ENCODE measurements at regions not wholly inside any gene's neighbourhood (a gene's known extent, or its start where the extent isn't known, plus 50 kb on each side); places are given as distances from the start of the nearest gene placed in this dataset.
"Not testable (repeated sequence)": the region's sequence is repeated elsewhere in the genome, so short reads cannot be mapped to it uniquely, and the experiment has no call there.

DNA sequence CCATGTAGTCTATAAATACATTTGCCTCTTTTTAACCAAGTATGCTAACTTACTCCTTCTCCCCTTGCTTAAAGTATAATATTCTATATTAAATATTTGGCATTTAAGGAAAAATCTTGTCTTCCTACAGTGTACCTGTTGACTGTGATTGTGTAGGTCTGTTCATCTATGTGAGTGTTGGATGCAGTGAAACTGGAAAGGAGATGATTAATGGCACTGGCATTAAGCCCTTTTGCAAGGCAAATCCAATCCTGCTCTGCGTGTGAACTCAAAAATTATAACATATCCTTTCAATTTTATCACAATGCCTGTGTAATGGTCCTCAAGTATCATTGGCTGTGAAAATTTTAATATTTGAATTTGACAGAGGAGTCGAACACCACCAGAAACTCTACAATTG, 565.0 kb downstream of the KCNT2 start:
- Histone ChIP-seq H3K9ac (ENCODE audit: low read length) (no peak overlapping the region), H3K9me3 (ENCODE audit: low read length) (no peaks in the 10 kb centered on the region), H3K27ac (ENCODE audit: low read depth, low read length) (no peak overlapping the region), H3K4me3 (ENCODE audit: low read depth in 1 of 2, low read length in 2 of 2) (no peak overlapping the region), H3K27me3 (ENCODE audit: control insufficient read depth in 1 of 2, insufficient read depth in 2 of 2, low read length in 2 of 2) (no peaks in the 10 kb centered on the region), H3K36me3 (ENCODE audit: insufficient read depth, low read length) (no peaks in the 10 kb centered on the region), H3K4me1 (ENCODE audit: insufficient read depth, low read length) (no peaks in the 10 kb centered on the region)

GRCh38 chr1:196034080-196034706, 574.0 kb downstream of the KCNT2 start:
- H3K27me3 ChIP-seq (ENCODE audit: control insufficient read depth in 1 of 2, insufficient read depth in 2 of 2, low read length in 2 of 2): no peaks in the 10 kb centered on the region
- no peaks in the 10 kb centered on the region for H3K9me3 ChIP-seq (ENCODE audit: low read length)
- no peaks in the 10 kb centered on the region for H3K4me1 ChIP-seq (ENCODE audit: insufficient read depth, low read length)
- no peak overlapping the region for H3K27ac ChIP-seq (ENCODE audit: low read depth, low read length)
- H3K4me3 ChIP-seq (ENCODE audit: low read depth in 1 of 2, low read length in 2 of 2): no peak overlapping the region
- H3K9ac ChIP-seq (ENCODE audit: low read length): no peak overlapping the region
- H3K36me3 ChIP-seq (ENCODE audit: insufficient read depth, low read length): no peaks in the 10 kb centered on the region

- H3K36me3 ChIP-seq (ENCODE audit: insufficient read depth, low read length); H3K27ac ChIP-seq (ENCODE audit: low read depth, low read length); H3K9ac ChIP-seq (ENCODE audit: low read length); H3K4me3 ChIP-seq (ENCODE audit: low read depth in 1 of 2, low read length in 2 of 2); H3K9me3 ChIP-seq (ENCODE audit: low read length); H3K27me3 ChIP-seq (ENCODE audit: control insufficient read depth in 1 of 2, insufficient read depth in 2 of 2, low read length in 2 of 2); H3K4me1 ChIP-seq (ENCODE audit: insufficient read depth, low read length): not testable (repeated sequence)
Observed at GRCh38 chr1:196031387-196031786, 576.9 kb downstream of the KCNT2 start.

- no peak overlapping the region for H3K27ac ChIP-seq (ENCODE audit: low read depth, low read length)
- no peaks in the 10 kb centered on the region for H3K9me3 ChIP-seq (ENCODE audit: low read length)
- H3K9ac ChIP-seq (ENCODE audit: low read length): no peak overlapping the region
- H3K4me1 ChIP-seq (ENCODE audit: insufficient read depth, low read length): no peaks in the 10 kb centered on the region
- H3K36me3 ChIP-seq (ENCODE audit: insufficient read depth, low read length): no peaks in the 10 kb centered on the region
- no peaks in the 10 kb centered on the region for H3K27me3 ChIP-seq (ENCODE audit: control insufficient read depth in 1 of 2, insufficient read depth in 2 of 2, low read length in 2 of 2)
- H3K4me3 ChIP-seq (ENCODE audit: low read depth in 1 of 2, low read length in 2 of 2): no peak overlapping the region
Observed at GRCh38 chr1:196030455-196030854, 577.8 kb downstream of the KCNT2 start.

GRCh38 chr1:196029410-196029809, 578.8 kb downstream of the KCNT2 start:
- no peak overlapping the region for H3K4me3 ChIP-seq (ENCODE audit: low read depth in 1 of 2, low read length in 2 of 2)

GRCh38 chr1:196027127-196027526, 581.1 kb downstream of the KCNT2 start:
- Histone ChIP-seq H3K27ac (ENCODE audit: low read depth, low read length) (no peak overlapping the region), H3K4me3 (ENCODE audit: low read depth in 1 of 2, low read length in 2 of 2) (no peak overlapping the region), H3K4me1 (ENCODE audit: insufficient read depth, low read length) (no peaks in the 10 kb centered on the region), H3K9me3 (ENCODE audit: low read length) (no peaks in the 10 kb centered on the region), H3K27me3 (ENCODE audit: control insufficient read depth in 1 of 2, insufficient read depth in 2 of 2, low read length in 2 of 2) (no peaks in the 10 kb centered on the region), H3K9ac (ENCODE audit: low read length) (no peak overlapping the region), H3K36me3 (ENCODE audit: insufficient read depth, low read length) (no peaks in the 10 kb centered on the region)

More at GRCh38 chr1:196029410-196029809, 578.8 kb downstream of the KCNT2 start:
- Histone ChIP-seq H3K9ac (ENCODE audit: low read length) (no peak overlapping the region), H3K27me3 (ENCODE audit: control insufficient read depth in 1 of 2, insufficient read depth in 2 of 2, low read length in 2 of 2) (no peaks in the 10 kb centered on the region), H3K4me1 (ENCODE audit: insufficient read depth, low read length) (no peaks in the 10 kb centered on the region), H3K36me3 (ENCODE audit: insufficient read depth, low read length) (no peaks in the 10 kb centered on the region), H3K9me3 (ENCODE audit: low read length) (no peaks in the 10 kb centered on the region), H3K27ac (ENCODE audit: low read depth, low read length) (no peak overlapping the region)

DNA sequence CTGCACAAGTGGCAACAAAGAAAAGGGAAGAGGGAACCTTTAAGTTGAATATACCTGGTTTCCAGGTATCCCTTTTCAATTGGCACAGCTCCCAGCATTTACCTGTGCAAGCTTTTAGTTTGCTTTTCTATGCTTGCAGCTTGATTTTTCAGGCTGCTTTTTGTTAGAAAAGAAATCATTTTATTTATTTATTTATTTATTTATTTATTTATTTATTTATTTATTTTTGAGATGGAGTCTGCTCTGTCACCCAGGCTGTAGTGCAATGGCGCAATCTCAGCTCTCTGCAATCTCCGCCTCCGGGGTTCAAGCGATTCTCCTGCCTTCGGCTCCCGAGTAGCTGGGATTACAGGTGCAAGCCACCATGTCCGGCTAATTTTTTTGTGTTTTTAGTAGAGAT, 587.1 kb downstream of the KCNT2 start:
- not testable (repeated sequence) for H3K4me1 ChIP-seq (ENCODE audit: insufficient read depth, low read length); H3K4me3 ChIP-seq (ENCODE audit: low read depth in 1 of 2, low read length in 2 of 2); H3K27me3 ChIP-seq (ENCODE audit: control insufficient read depth in 1 of 2, insufficient read depth in 2 of 2, low read length in 2 of 2); H3K36me3 ChIP-seq (ENCODE audit: insufficient read depth, low read length); H3K27ac ChIP-seq (ENCODE audit: low read depth, low read length); H3K9me3 ChIP-seq (ENCODE audit: low read length); H3K9ac ChIP-seq (ENCODE audit: low read length)

DNA sequence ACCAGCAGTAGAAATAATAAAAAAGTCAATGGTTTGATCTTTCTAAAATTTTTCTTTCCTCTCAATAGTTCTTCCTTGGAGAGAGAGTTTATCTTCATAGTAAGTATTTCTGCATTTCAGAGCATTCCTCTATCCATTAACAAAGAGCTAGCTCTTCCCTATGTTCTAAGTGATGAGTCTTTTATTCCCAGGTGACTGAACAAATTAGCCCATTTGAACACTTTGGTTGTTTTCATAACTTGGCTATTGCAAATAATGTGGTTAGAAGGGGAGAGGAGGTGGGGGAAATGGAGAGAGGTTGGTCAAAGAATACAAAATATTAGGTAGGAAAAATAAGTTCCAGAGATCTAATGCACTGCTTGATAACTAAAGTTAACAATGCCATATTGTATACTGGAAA, 598.9 kb downstream of the KCNT2 start:
- no peak overlapping the region for H3K9ac ChIP-seq (ENCODE audit: low read length)
- no peaks in the 10 kb centered on the region for H3K9me3 ChIP-seq (ENCODE audit: low read length)
- no peaks in the 10 kb centered on the region for H3K27me3 ChIP-seq (ENCODE audit: control insufficient read depth in 1 of 2, insufficient read depth in 2 of 2, low read length in 2 of 2)
- no peak overlapping the region for H3K27ac ChIP-seq (ENCODE audit: low read depth, low read length)
- H3K36me3 ChIP-seq (ENCODE audit: insufficient read depth, low read length): no peaks in the 10 kb centered on the region
- H3K4me3 ChIP-seq (ENCODE audit: low read depth in 1 of 2, low read length in 2 of 2): no peak overlapping the region
- no peaks in the 10 kb centered on the region for H3K4me1 ChIP-seq (ENCODE audit: insufficient read depth, low read length)

- Histone ChIP-seq H3K4me3 (ENCODE audit: low read depth in 1 of 2, low read length in 2 of 2) (no peak overlapping the region), H3K36me3 (ENCODE audit: insufficient read depth, low read length) (no peaks in the 10 kb centered on the region), H3K27me3 (ENCODE audit: control insufficient read depth in 1 of 2, insufficient read depth in 2 of 2, low read length in 2 of 2) (no peaks in the 10 kb centered on the region), H3K9me3 (ENCODE audit: low read length) (no peaks in the 10 kb centered on the region), H3K4me1 (ENCODE audit: insufficient read depth, low read length) (no peaks in the 10 kb centered on the region), H3K27ac (ENCODE audit: low read depth, low read length) (no peak overlapping the region), H3K9ac (ENCODE audit: low read length) (no peak overlapping the region)
Observed at GRCh38 chr1:196007763-196008162, 600.5 kb downstream of the KCNT2 start.

- no peaks in the 10 kb centered on the region for H3K4me1 ChIP-seq (ENCODE audit: insufficient read depth, low read length)
- H3K27ac ChIP-seq (ENCODE audit: low read depth, low read length): no peak overlapping the region
- H3K36me3 ChIP-seq (ENCODE audit: insufficient read depth, low read length): no peaks in the 10 kb centered on the region
- H3K9ac ChIP-seq (ENCODE audit: low read length): no peak overlapping the region
- no peak overlapping the region for H3K4me3 ChIP-seq (ENCODE audit: low read depth in 1 of 2, low read length in 2 of 2)
- H3K27me3 ChIP-seq (ENCODE audit: control insufficient read depth in 1 of 2, insufficient read depth in 2 of 2, low read length in 2 of 2): no peaks in the 10 kb centered on the region
- no peaks in the 10 kb centered on the region for H3K9me3 ChIP-seq (ENCODE audit: low read length)
Observed at GRCh38 chr1:196005426-196005825, 602.8 kb downstream of the KCNT2 start.

- H3K27me3 ChIP-seq (ENCODE audit: control insufficient read depth in 1 of 2, insufficient read depth in 2 of 2, low read length in 2 of 2); H3K4me1 ChIP-seq (ENCODE audit: insufficient read depth, low read length); H3K36me3 ChIP-seq (ENCODE audit: insufficient read depth, low read length); H3K9me3 ChIP-seq (ENCODE audit: low read length); H3K9ac ChIP-seq (ENCODE audit: low read length); H3K4me3 ChIP-seq (ENCODE audit: low read depth in 1 of 2, low read length in 2 of 2); H3K27ac ChIP-seq (ENCODE audit: low read depth, low read length): not testable (repeated sequence)
Observed at GRCh38 chr1:196004388-196004787, 603.9 kb downstream of the KCNT2 start.

DNA sequence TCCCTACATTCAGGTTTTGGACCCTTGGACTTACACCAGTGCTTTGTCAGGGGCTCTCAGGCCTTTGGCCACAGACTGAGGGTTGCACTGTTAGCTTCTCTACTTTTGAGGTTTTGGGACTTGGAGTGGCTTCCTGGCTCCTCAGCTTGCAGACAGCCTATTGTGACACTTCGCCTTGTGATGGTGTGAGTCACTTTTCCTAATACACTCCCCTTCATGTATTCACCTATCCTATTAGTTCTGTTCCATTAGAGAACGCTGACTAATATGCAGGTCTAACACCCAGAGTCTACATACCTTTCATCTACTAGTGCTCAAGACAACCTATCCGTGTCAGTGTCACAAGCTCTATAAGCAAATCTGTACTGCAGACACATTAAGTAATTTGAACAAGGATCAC, 605.3 kb downstream of the KCNT2 start:
- Histone ChIP-seq H3K27me3 (ENCODE audit: control insufficient read depth in 1 of 2, insufficient read depth in 2 of 2, low read length in 2 of 2) (no peaks in the 10 kb centered on the region), H3K36me3 (ENCODE audit: insufficient read depth, low read length) (no peaks in the 10 kb centered on the region), H3K4me3 (ENCODE audit: low read depth in 1 of 2, low read length in 2 of 2) (no peak overlapping the region), H3K27ac (ENCODE audit: low read depth, low read length) (no peak overlapping the region), H3K9ac (ENCODE audit: low read length) (no peak overlapping the region), H3K4me1 (ENCODE audit: insufficient read depth, low read length) (no peaks in the 10 kb centered on the region), H3K9me3 (ENCODE audit: low read length) (no peaks in the 10 kb centered on the region)

Data from muscle layer of colon (tissue), 2 donors.